BJ (cell line): ENCODE measurements at regions not wholly inside any gene's neighbourhood (a gene's known extent, or its start where the extent isn't known, plus 50 kb on each side); places are given as distances from the start of the nearest gene placed in this dataset.

Source experiments
- CTCF ChIA-PET: fragments of 350-600 bp; formaldehyde crosslinking; extraction: SDS; loops from one replicate; lab custom pipeline; 2021; ENCODE audit warnings: antibody characterized with exemption, inconsistent platforms; lab: Yijun Ruan, JAX
- POLR2A ChIA-PET: fragments of 300-600 bp; sonication (Branson Sonifier 250); formaldehyde crosslinking; extraction: SDS; loops from one replicate; lab custom pipeline; 2021; ENCODE audit warnings: antibody characterized with exemption; lab: Charles Lee
- DNase-seq: peaks from one replicate; pipeline ENCODE4 v3.0.0-alpha.2; 2011; ENCODE audit warnings: low read depth
- H3K27me3 ChIP-seq: 2 replicates; pipeline ENCODE4 v1.6.0; 2011; ENCODE audit warnings: low read length; ENCODE audit not compliant: control insufficient read depth, insufficient read depth
- H3K36me3 ChIP-seq: 2 replicates; pipeline ENCODE4 v1.5.1; 2011; ENCODE audit warnings: low read length; ENCODE audit not compliant: control insufficient read depth, insufficient read depth
- H3K4me3 ChIP-seq: 2 replicates; pipeline ENCODE4 v1.5.1; 2011; ENCODE audit warnings: low read depth, mild to moderate bottlenecking, control low read depth, low read length
- CTCF ChIP-seq: IDR thresholded peaks from 2 replicates; pipeline ENCODE4 v1.5.1; 2011; ENCODE audit warnings: low read depth, mild to moderate bottlenecking, control low read depth, inconsistent platforms, low read length, moderate library complexity; ENCODE audit not compliant: insufficient read depth

DNA sequence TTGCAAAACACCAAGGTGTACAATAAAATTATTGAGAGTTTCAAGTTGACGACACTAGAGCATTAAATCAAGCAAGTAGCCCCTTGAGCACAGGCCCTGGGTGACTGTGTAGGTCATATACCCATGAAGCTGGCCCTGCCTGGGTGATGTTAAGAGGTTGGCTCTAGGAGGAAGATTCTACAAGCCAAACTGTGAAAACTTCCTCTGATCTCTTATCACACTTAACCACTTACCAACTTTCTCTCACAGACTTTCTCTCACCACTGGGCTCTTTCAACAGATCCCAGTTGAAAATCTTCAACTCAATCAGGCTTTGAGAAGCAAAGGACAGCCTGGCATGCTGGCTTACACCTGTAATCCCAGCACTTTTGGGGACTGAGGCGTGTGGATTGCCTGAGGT lies 186.9 kb upstream of the BTG1 start:
- no peak for TF ChIP-seq CTCF
- H3K27me3 ChIP-seq, result no peaks in the 10 kb centered on the region
- DNase-seq, result no peak
- ChIA-PET CTCF (no interaction called here), POLR2A (no interaction called here)
- no peak overlapping the region for H3K4me3 ChIP-seq
- H3K36me3 ChIP-seq, result no peaks in the 10 kb centered on the region

- no peak for DNase-seq
- CTCF ChIA-PET, result no interaction called here
- POLR2A ChIA-PET, result no interaction called here
- Histone ChIP-seq H3K36me3 (no peaks in the 10 kb centered on the region), H3K27me3 (no peaks in the 10 kb centered on the region), H3K4me3 (no peak overlapping the region)
- no peak for TF ChIP-seq CTCF
Measured at GRCh38 chr12:92331383-92331782, 185.7 kb upstream of the BTG1 start.

GRCh38 chr12:92330654-92331053 lies 185.0 kb upstream of the BTG1 start:
- no peak for DNase-seq
- Histone ChIP-seq H3K27me3 (no peaks in the 10 kb centered on the region), H3K36me3 (no peaks in the 10 kb centered on the region), H3K4me3 (no peak overlapping the region)
- ChIA-PET CTCF (no interaction called here), POLR2A (no interaction called here)
- no peak for TF ChIP-seq CTCF

DNA sequence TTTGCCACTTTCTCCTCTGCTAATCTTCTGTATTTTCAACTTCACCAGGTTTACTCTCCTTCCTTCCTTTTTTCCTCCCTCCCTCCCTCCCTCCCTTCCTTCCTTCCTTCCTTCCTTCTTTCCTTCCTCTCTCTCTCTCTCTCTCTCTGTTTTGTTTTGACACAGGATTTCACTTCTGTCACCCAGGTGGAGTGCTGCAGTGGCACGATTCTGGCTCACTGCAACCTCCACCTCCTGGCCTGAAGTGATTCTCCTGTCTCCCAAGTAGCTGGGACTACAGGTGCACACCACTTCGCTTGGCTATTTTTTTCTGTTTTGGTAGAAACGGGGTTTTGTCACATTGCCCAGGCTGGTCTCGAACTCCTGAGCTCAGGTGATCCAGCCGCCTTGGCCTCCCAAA lies 181.2 kb upstream of the BTG1 start:
- DNase-seq, result no peak
- Histone ChIP-seq H3K27me3 (no peaks in the 10 kb centered on the region), H3K4me3 (no peak overlapping the region), H3K36me3 (no peaks in the 10 kb centered on the region)
- TF ChIP-seq CTCF, result no peak
- ChIA-PET POLR2A (no interaction called here), CTCF (no interaction called here)

GRCh38 chr12:92324849-92325500 lies 179.3 kb upstream of the BTG1 start:
- ChIA-PET CTCF (interaction anchor here (0.6 to 0.8 kb wide), 3 partner anchors 15 to 157 kb away, joined by 3 read pairs; no protein-coding TSS in a partner anchor), POLR2A (no interaction called here)
- no peak for TF ChIP-seq CTCF

More at GRCh38 chr12:92324849-92325500, 179.3 kb upstream of the BTG1 start:
- DNase-seq, result no peak
- Histone ChIP-seq H3K36me3 (no peaks in the 10 kb centered on the region), H3K27me3 (no peaks in the 10 kb centered on the region), H3K4me3 (no peak overlapping the region)
